ENCODE measurements at regions not wholly inside any gene's neighbourhood (a gene's known extent, or its start where the extent isn't known, plus 50 kb on each side); places are given as distances from the start of the nearest gene placed in this dataset.

DNA sequence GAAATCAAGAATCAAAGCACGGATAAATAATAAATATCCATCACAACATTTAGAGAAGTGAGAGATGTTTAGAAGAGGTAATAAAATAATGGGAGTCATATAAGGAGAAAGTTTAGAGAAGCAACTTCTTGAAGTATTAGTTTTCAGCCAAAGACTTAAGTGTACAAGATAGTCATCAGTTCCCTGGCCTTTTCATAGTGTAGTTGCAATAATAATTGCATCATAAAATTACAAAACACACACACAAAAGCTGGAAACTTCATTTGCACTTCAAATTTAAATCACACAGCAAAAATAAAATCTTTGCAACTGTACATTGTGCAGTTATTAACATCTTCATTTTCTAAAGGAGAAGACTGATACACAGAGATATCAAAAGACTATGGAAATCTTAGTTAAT is 319.1 kb upstream of the RGMB start:
- Histone ChIP-seq H3K27ac (ENCODE audit: low read depth, low read length) (no peak overlapping the region), H2BK12ac (ENCODE audit: low read length) (no peak overlapping the region), H3K4me2 (ENCODE audit: low read length) (no peak overlapping the region), H2BK5ac (ENCODE audit: low read depth, low read length, poor library complexity) (no peak overlapping the region), H3K4me1 (ENCODE audit: control insufficient read depth in 1 of 2, insufficient read depth in 2 of 2, low read length in 2 of 2) (no peaks in the 10 kb centered on the region), H3K4me3 (ENCODE audit: low read depth, low read length) (no peak overlapping the region), H3K18ac (ENCODE audit: low read length) (no peak overlapping the region), H4K91ac (ENCODE audit: low read depth, low read length) (no peak overlapping the region), H3K36me3 (ENCODE audit: control insufficient read depth in 1 of 2, insufficient read depth in 2 of 2, low read length in 2 of 2) (no peaks in the 10 kb centered on the region), H3K79me1 (ENCODE audit: low read length) (no peaks in the 10 kb centered on the region), H3K14ac (ENCODE audit: low read length) (no peak overlapping the region), H3K79me2 (ENCODE audit: control insufficient read depth, insufficient read depth, low read length, poor library complexity) (no peaks in the 10 kb centered on the region), H2AK5ac (ENCODE audit: low read length) (no peak overlapping the region), H3K9ac (ENCODE audit: low read length) (no peak overlapping the region), H2BK120ac (ENCODE audit: insufficient read depth, low read length, poor library complexity) (no peak overlapping the region), H3K9me3 (ENCODE audit: insufficient read depth, low read depth, low read length) (no peaks in the 10 kb centered on the region), H3K23ac (ENCODE audit: low read length) (no peak overlapping the region), H4K8ac (ENCODE audit: low read depth, low read length) (no peak overlapping the region), H4K12ac (ENCODE audit: low read depth, low read length) (no peak overlapping the region), H3K4ac (ENCODE audit: low read depth, low read length) (no peak overlapping the region), H2AFZ (ENCODE audit: insufficient read depth, low read length, poor library complexity) (no peak overlapping the region), H3K27me3 (ENCODE audit: insufficient read depth, low read length) (no peaks in the 10 kb centered on the region)
- no peak for DNase-seq
- no CpG with 5 or more reads among the region's 1 CpG for WGBS (ENCODE audit: extremely low coverage, insufficient coverage, insufficient read length)

DNA sequence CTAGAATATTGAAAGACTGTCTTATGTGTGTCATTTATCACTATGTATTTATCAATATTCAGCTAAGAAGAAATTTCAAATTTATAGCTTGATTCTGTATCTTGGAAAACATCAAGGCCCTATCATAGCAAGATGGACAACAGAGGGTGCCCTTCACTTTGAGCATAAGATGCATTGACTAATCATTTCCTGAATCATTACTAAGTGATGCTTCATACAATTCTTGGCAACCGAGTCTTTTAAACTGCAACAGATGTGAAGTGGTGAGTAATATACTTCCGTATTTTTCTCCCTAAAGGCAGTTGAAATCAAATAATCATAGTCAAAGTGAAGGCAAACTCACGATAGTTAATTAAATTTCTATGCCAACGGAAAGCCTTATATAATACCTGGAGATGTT is 318.6 kb upstream of the RGMB start:
- H2AFZ ChIP-seq (ENCODE audit: insufficient read depth, low read length, poor library complexity) = no peak overlapping the region
- no CpG with 5 or more reads among the region's 4 CpGs for WGBS (ENCODE audit: extremely low coverage, insufficient coverage, insufficient read length)
- H3K9ac ChIP-seq (ENCODE audit: low read length) = no peak overlapping the region
- no peaks in the 10 kb centered on the region for H3K79me2 ChIP-seq (ENCODE audit: control insufficient read depth, insufficient read depth, low read length, poor library complexity)
- no peaks in the 10 kb centered on the region for H3K36me3 ChIP-seq (ENCODE audit: control insufficient read depth in 1 of 2, insufficient read depth in 2 of 2, low read length in 2 of 2)
- no peaks in the 10 kb centered on the region for H3K27me3 ChIP-seq (ENCODE audit: insufficient read depth, low read length)
- H3K14ac ChIP-seq (ENCODE audit: low read length) = no peak overlapping the region
- no peak overlapping the region for H3K4ac ChIP-seq (ENCODE audit: low read depth, low read length)
- no peak overlapping the region for H2BK120ac ChIP-seq (ENCODE audit: insufficient read depth, low read length, poor library complexity)
- H3K4me2 ChIP-seq (ENCODE audit: low read length) = no peak overlapping the region
- H3K4me1 ChIP-seq (ENCODE audit: control insufficient read depth in 1 of 2, insufficient read depth in 2 of 2, low read length in 2 of 2) = no peaks in the 10 kb centered on the region
- no peak overlapping the region for H3K18ac ChIP-seq (ENCODE audit: low read length)
- no peak overlapping the region for H3K23ac ChIP-seq (ENCODE audit: low read length)
- no peak overlapping the region for H2AK5ac ChIP-seq (ENCODE audit: low read length)
- no peak overlapping the region for H4K12ac ChIP-seq (ENCODE audit: low read depth, low read length)
- H4K91ac ChIP-seq (ENCODE audit: low read depth, low read length) = no peak overlapping the region
- no peaks in the 10 kb centered on the region for H3K9me3 ChIP-seq (ENCODE audit: insufficient read depth, low read depth, low read length)
- H4K8ac ChIP-seq (ENCODE audit: low read depth, low read length) = no peak overlapping the region
- H3K27ac ChIP-seq (ENCODE audit: low read depth, low read length) = no peak overlapping the region
- H3K79me1 ChIP-seq (ENCODE audit: low read length) = no peaks in the 10 kb centered on the region
- DNase-seq = peak; percentile 2 to 17
- no peak overlapping the region for H3K4me3 ChIP-seq (ENCODE audit: low read depth, low read length)
- H2BK5ac ChIP-seq (ENCODE audit: low read depth, low read length, poor library complexity) = no peak overlapping the region
- H2BK12ac ChIP-seq (ENCODE audit: low read length) = no peak overlapping the region

DNA sequence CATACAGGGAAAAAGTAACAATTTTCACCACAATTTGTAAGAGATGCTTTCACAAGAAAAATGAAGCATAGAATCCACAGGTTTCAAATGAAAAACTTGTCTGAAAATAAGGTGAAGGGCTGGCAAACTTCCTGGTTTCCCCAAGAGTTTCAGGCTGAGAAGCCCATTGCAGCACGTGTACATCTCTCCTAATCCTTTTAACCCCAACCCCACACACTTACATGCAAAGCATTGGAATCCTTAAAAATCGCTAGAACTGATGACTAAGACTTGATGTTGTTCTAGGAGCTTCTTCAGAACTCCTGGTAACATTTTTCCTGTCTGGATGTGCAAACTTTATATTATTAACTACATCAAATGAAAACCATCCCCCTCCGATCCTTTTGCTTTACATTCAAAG is 317.8 kb upstream of the RGMB start:
- no peak overlapping the region for H4K8ac ChIP-seq (ENCODE audit: low read depth, low read length)
- no peaks in the 10 kb centered on the region for H3K27me3 ChIP-seq (ENCODE audit: insufficient read depth, low read length)
- H3K27ac ChIP-seq (ENCODE audit: low read depth, low read length) = no peak overlapping the region
- no peak overlapping the region for H3K9ac ChIP-seq (ENCODE audit: low read length)
- WGBS (ENCODE audit: extremely low coverage, insufficient coverage, insufficient read length) = no CpG with 5 or more reads among the region's 3 CpGs
- DNase-seq = no peak
- no peaks in the 10 kb centered on the region for H3K79me1 ChIP-seq (ENCODE audit: low read length)
- H3K23ac ChIP-seq (ENCODE audit: low read length) = no peak overlapping the region
- H4K12ac ChIP-seq (ENCODE audit: low read depth, low read length) = no peak overlapping the region
- no peak overlapping the region for H2BK5ac ChIP-seq (ENCODE audit: low read depth, low read length, poor library complexity)
- no peak overlapping the region for H2AK5ac ChIP-seq (ENCODE audit: low read length)
- H2AFZ ChIP-seq (ENCODE audit: insufficient read depth, low read length, poor library complexity) = no peak overlapping the region
- H4K91ac ChIP-seq (ENCODE audit: low read depth, low read length) = no peak overlapping the region
- no peak overlapping the region for H2BK120ac ChIP-seq (ENCODE audit: insufficient read depth, low read length, poor library complexity)
- no peak overlapping the region for H2BK12ac ChIP-seq (ENCODE audit: low read length)
- H3K4me1 ChIP-seq (ENCODE audit: control insufficient read depth in 1 of 2, insufficient read depth in 2 of 2, low read length in 2 of 2) = no peaks in the 10 kb centered on the region
- no peak overlapping the region for H3K4me2 ChIP-seq (ENCODE audit: low read length)
- H3K9me3 ChIP-seq (ENCODE audit: insufficient read depth, low read depth, low read length) = no peaks in the 10 kb centered on the region
- H3K4me3 ChIP-seq (ENCODE audit: low read depth, low read length) = no peak overlapping the region
- H3K14ac ChIP-seq (ENCODE audit: low read length) = no peak overlapping the region
- no peak overlapping the region for H3K4ac ChIP-seq (ENCODE audit: low read depth, low read length)
- H3K79me2 ChIP-seq (ENCODE audit: control insufficient read depth, insufficient read depth, low read length, poor library complexity) = no peaks in the 10 kb centered on the region
- H3K18ac ChIP-seq (ENCODE audit: low read length) = no peak overlapping the region
- no peaks in the 10 kb centered on the region for H3K36me3 ChIP-seq (ENCODE audit: control insufficient read depth in 1 of 2, insufficient read depth in 2 of 2, low read length in 2 of 2)

DNA sequence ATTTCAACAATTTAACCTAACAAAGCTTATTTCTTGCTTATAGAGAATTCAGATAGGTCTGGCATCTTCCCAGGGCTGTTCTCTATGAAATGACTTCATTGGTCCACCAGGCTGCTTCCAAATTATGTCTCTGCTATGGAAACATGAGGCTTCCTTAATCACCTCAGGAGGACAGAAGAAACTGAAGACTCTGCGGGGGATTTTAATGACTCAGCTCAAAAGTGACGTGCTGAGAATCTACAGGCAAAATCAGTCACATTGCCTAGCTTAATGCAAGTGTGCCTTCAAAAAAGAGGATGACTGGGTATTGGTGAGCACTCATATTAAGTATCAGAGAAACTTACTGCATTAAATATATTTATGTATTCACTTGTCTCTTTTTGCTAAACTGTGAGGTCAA is 315.5 kb upstream of the RGMB start:
- no peaks in the 10 kb centered on the region for H3K27me3 ChIP-seq (ENCODE audit: insufficient read depth, low read length)
- no peak overlapping the region for H3K18ac ChIP-seq (ENCODE audit: low read length)
- DNase-seq = no peak
- H4K12ac ChIP-seq (ENCODE audit: low read depth, low read length) = no peak overlapping the region
- H3K79me2 ChIP-seq (ENCODE audit: control insufficient read depth, insufficient read depth, low read length, poor library complexity) = no peaks in the 10 kb centered on the region
- H3K4ac ChIP-seq (ENCODE audit: low read depth, low read length) = no peak overlapping the region
- no peak overlapping the region for H3K14ac ChIP-seq (ENCODE audit: low read length)
- no peaks in the 10 kb centered on the region for H3K4me1 ChIP-seq (ENCODE audit: control insufficient read depth in 1 of 2, insufficient read depth in 2 of 2, low read length in 2 of 2)
- no peak overlapping the region for H2BK5ac ChIP-seq (ENCODE audit: low read depth, low read length, poor library complexity)
- H3K79me1 ChIP-seq (ENCODE audit: low read length) = no peaks in the 10 kb centered on the region
- no CpG with 5 or more reads among the region's 2 CpGs for WGBS (ENCODE audit: extremely low coverage, insufficient coverage, insufficient read length)
- no peak overlapping the region for H3K23ac ChIP-seq (ENCODE audit: low read length)
- no peaks in the 10 kb centered on the region for H3K36me3 ChIP-seq (ENCODE audit: control insufficient read depth in 1 of 2, insufficient read depth in 2 of 2, low read length in 2 of 2)
- H2BK12ac ChIP-seq (ENCODE audit: low read length) = no peak overlapping the region
- no peak overlapping the region for H2BK120ac ChIP-seq (ENCODE audit: insufficient read depth, low read length, poor library complexity)
- no peak overlapping the region for H4K91ac ChIP-seq (ENCODE audit: low read depth, low read length)
- no peak overlapping the region for H4K8ac ChIP-seq (ENCODE audit: low read depth, low read length)
- no peak overlapping the region for H2AFZ ChIP-seq (ENCODE audit: insufficient read depth, low read length, poor library complexity)
- H3K4me3 ChIP-seq (ENCODE audit: low read depth, low read length) = no peak overlapping the region
- H3K9me3 ChIP-seq (ENCODE audit: insufficient read depth, low read depth, low read length) = no peaks in the 10 kb centered on the region
- H2AK5ac ChIP-seq (ENCODE audit: low read length) = no peak overlapping the region
- no peak overlapping the region for H3K4me2 ChIP-seq (ENCODE audit: low read length)
- H3K27ac ChIP-seq (ENCODE audit: low read depth, low read length) = no peak overlapping the region
- H3K9ac ChIP-seq (ENCODE audit: low read length) = no peak overlapping the region

DNA sequence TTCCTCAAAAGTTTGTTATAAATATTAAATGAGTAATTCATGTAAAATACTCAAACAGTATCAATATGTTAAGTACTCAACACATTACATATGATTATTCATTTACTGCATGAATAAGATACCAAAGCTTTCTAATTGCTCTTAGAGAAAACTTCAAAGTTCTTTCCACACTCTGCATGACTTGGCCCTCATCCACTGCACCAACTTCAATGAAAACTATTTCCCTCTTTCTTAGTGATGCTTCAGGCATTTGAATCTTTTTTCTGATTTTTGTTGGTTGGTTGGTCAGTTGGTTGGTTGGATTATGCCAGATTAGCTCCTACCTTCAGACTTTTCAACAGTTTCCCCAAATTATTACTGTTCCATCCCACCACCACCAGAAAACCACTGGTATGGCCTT is 314.7 kb upstream of the RGMB start:
- H3K4me1 ChIP-seq (ENCODE audit: control insufficient read depth in 1 of 2, insufficient read depth in 2 of 2, low read length in 2 of 2) = no peaks in the 10 kb centered on the region
- no peak overlapping the region for H2BK12ac ChIP-seq (ENCODE audit: low read length)
- H3K79me2 ChIP-seq (ENCODE audit: control insufficient read depth, insufficient read depth, low read length, poor library complexity) = no peaks in the 10 kb centered on the region
- H3K4ac ChIP-seq (ENCODE audit: low read depth, low read length) = no peak overlapping the region
- H2AK5ac ChIP-seq (ENCODE audit: low read length) = no peak overlapping the region
- no peaks in the 10 kb centered on the region for H3K27me3 ChIP-seq (ENCODE audit: insufficient read depth, low read length)
- H4K8ac ChIP-seq (ENCODE audit: low read depth, low read length) = no peak overlapping the region
- no peaks in the 10 kb centered on the region for H3K36me3 ChIP-seq (ENCODE audit: control insufficient read depth in 1 of 2, insufficient read depth in 2 of 2, low read length in 2 of 2)
- no peak overlapping the region for H4K12ac ChIP-seq (ENCODE audit: low read depth, low read length)
- H2BK5ac ChIP-seq (ENCODE audit: low read depth, low read length, poor library complexity) = no peak overlapping the region
- H3K18ac ChIP-seq (ENCODE audit: low read length) = no peak overlapping the region
- H3K14ac ChIP-seq (ENCODE audit: low read length) = no peak overlapping the region
- no peak overlapping the region for H3K23ac ChIP-seq (ENCODE audit: low read length)
- H2BK120ac ChIP-seq (ENCODE audit: insufficient read depth, low read length, poor library complexity) = no peak overlapping the region
- no peak overlapping the region for H3K4me3 ChIP-seq (ENCODE audit: low read depth, low read length)
- no peak overlapping the region for H3K4me2 ChIP-seq (ENCODE audit: low read length)
- H4K91ac ChIP-seq (ENCODE audit: low read depth, low read length) = no peak overlapping the region
- H3K9ac ChIP-seq (ENCODE audit: low read length) = no peak overlapping the region
- no peak for DNase-seq
- no peak overlapping the region for H3K27ac ChIP-seq (ENCODE audit: low read depth, low read length)
- no peaks in the 10 kb centered on the region for H3K79me1 ChIP-seq (ENCODE audit: low read length)
- H2AFZ ChIP-seq (ENCODE audit: insufficient read depth, low read length, poor library complexity) = no peak overlapping the region
- H3K9me3 ChIP-seq (ENCODE audit: insufficient read depth, low read depth, low read length) = no peaks in the 10 kb centered on the region
